ENCODE measurements at regions not wholly inside any gene's neighbourhood (a gene's known extent, or its start where the extent isn't known, plus 50 kb on each side); places are given as distances from the start of the nearest gene placed in this dataset.
"Not testable (repeated sequence)": the region's sequence is repeated elsewhere in the genome, so short reads cannot be mapped to it uniquely, and the experiment has no call there.

DNA sequence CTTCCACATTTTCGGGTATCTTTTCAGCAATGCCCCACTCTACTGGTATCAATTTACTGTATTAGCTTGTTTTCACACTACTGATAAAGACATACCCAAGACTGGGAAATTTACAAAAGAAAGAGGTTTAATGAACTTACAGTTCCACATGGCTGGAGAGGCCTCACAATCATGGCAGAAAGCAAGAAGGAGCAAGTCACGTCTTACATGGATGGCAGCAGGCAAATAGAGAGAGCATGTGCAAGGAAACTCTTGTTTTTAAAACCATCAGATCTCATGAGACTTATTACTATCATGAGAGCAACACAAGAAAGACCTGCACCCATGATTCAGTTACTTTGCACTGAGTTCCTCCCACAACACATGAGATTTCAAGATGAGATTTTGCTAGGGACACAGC lies 300.7 kb downstream of the MMUT start:
- TF ChIP-seq, protein P1, sequence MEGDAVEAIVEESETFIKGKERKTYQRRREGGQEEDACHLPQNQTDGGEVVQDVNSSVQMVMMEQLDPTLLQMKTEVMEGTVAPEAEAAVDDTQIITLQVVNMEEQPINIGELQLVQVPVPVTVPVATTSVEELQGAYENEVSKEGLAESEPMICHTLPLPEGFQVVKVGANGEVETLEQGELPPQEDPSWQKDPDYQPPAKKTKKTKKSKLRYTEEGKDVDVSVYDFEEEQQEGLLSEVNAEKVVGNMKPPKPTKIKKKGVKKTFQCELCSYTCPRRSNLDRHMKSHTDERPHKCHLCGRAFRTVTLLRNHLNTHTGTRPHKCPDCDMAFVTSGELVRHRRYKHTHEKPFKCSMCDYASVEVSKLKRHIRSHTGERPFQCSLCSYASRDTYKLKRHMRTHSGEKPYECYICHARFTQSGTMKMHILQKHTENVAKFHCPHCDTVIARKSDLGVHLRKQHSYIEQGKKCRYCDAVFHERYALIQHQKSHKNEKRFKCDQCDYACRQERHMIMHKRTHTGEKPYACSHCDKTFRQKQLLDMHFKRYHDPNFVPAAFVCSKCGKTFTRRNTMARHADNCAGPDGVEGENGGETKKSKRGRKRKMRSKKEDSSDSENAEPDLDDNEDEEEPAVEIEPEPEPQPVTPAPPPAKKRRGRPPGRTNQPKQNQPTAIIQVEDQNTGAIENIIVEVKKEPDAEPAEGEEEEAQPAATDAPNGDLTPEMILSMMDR (IDR thresholded peaks at IDR 0.05) = not testable (repeated sequence)
- TF ChIP-seq POLR2AphosphoS5 (IDR thresholded peaks at IDR 0.05) = not testable (repeated sequence)
